HL-60 (cell line): ENCODE measurements at regions not wholly inside any gene's neighbourhood (a gene's known extent, or its start where the extent isn't known, plus 50 kb on each side); places are given as distances from the start of the nearest gene placed in this dataset.

Experiments
- POLR2AphosphoS5 ChIP-seq: IDR thresholded peaks from 2 replicates; pipeline ENCODE4 v1.6.1; 2012; ENCODE audit warnings: low read depth
- TF ChIP-seq, protein P1 (sequence below): IDR thresholded peaks from one replicate; pipeline ENCODE4 v1.5.1; 2011; ENCODE audit warnings: low read length, control low read depth, inconsistent platforms; ENCODE audit not compliant: insufficient read depth
- TF ChIP-seq, protein P2 (sequence below): IDR thresholded peaks from 2 replicates; pipeline ENCODE4 v1.6.1; 2012; ENCODE audit warnings: low read depth; ENCODE audit not compliant: insufficient replicate concordance

DNA sequence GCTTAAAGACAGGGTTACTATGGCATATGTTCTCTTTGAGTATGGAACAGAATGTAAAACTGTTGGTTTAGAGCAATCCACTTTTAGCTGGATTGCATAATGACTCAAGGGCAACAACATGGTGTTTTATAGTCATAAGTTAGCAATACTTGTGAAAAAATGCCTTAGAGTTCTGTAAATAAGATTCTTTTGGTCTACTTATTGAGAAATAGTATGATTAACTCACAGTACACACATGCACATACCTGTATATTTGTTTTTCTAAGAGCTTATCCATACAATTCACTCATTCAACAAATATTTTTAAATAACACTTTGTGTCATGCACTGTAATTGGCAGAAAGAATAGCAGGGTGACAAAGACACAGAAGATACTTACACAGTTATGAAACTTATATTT, 1415.5 kb downstream of the PCDH7 start:
- no peak for TF ChIP-seq POLR2AphosphoS5
- TF ChIP-seq, protein P1, sequence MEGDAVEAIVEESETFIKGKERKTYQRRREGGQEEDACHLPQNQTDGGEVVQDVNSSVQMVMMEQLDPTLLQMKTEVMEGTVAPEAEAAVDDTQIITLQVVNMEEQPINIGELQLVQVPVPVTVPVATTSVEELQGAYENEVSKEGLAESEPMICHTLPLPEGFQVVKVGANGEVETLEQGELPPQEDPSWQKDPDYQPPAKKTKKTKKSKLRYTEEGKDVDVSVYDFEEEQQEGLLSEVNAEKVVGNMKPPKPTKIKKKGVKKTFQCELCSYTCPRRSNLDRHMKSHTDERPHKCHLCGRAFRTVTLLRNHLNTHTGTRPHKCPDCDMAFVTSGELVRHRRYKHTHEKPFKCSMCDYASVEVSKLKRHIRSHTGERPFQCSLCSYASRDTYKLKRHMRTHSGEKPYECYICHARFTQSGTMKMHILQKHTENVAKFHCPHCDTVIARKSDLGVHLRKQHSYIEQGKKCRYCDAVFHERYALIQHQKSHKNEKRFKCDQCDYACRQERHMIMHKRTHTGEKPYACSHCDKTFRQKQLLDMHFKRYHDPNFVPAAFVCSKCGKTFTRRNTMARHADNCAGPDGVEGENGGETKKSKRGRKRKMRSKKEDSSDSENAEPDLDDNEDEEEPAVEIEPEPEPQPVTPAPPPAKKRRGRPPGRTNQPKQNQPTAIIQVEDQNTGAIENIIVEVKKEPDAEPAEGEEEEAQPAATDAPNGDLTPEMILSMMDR: no peak
- TF ChIP-seq, protein P2, sequence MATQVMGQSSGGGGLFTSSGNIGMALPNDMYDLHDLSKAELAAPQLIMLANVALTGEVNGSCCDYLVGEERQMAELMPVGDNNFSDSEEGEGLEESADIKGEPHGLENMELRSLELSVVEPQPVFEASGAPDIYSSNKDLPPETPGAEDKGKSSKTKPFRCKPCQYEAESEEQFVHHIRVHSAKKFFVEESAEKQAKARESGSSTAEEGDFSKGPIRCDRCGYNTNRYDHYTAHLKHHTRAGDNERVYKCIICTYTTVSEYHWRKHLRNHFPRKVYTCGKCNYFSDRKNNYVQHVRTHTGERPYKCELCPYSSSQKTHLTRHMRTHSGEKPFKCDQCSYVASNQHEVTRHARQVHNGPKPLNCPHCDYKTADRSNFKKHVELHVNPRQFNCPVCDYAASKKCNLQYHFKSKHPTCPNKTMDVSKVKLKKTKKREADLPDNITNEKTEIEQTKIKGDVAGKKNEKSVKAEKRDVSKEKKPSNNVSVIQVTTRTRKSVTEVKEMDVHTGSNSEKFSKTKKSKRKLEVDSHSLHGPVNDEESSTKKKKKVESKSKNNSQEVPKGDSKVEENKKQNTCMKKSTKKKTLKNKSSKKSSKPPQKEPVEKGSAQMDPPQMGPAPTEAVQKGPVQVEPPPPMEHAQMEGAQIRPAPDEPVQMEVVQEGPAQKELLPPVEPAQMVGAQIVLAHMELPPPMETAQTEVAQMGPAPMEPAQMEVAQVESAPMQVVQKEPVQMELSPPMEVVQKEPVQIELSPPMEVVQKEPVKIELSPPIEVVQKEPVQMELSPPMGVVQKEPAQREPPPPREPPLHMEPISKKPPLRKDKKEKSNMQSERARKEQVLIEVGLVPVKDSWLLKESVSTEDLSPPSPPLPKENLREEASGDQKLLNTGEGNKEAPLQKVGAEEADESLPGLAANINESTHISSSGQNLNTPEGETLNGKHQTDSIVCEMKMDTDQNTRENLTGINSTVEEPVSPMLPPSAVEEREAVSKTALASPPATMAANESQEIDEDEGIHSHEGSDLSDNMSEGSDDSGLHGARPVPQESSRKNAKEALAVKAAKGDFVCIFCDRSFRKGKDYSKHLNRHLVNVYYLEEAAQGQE: no peak
